Left lung (tissue), 4 donors: ENCODE measurements at regions not wholly inside any gene's neighbourhood (a gene's known extent, or its start where the extent isn't known, plus 50 kb on each side); places are given as distances from the start of the nearest gene placed in this dataset.

Experiments
- ATAC-seq: fragments of 200-7000 bp; cut with Tn5 transposase; one replicate; pipeline ENCODE4 v1.9.1; 2020; ENCODE audit warnings: moderate library complexity
- DNase-seq, 4 donors: peaks; one replicate each; pipeline ENCODE4 v3.0.0-alpha.2; 2013 to 2020
- H3K27ac ChIP-seq, 2 donors: fragments of 200-600 bp; sonication (generic) in 1 of 2; one replicate each; pipeline versions ENCODE4 v1.5.0 to v1.8.0; 2020 to 2021
- H3K27me3 ChIP-seq, 2 donors: fragments of 200-600 bp; sonication (generic) in 1 of 2; one replicate each; pipeline versions ENCODE4 v1.5.0 to v1.8.0; 2020 to 2021
- H3K36me3 ChIP-seq, 2 donors: fragments of 200-600 bp; sonication (generic) in 1 of 2; one replicate each; pipeline versions ENCODE4 v1.5.0 to v1.8.0; 2020 to 2021
- H3K4me1 ChIP-seq, 2 donors: fragments of 200-600 bp; one replicate each; pipeline ENCODE4 v1.8.0; 2021
- H3K4me3 ChIP-seq, 2 donors: fragments of 200-600 bp; sonication (generic) in 1 of 2; one replicate each; pipeline versions ENCODE4 v1.5.0 to v1.8.0; 2020 to 2021; ENCODE audit warnings: mild to moderate bottlenecking in 1 of 2
- H3K9me3 ChIP-seq, 2 donors: fragments of 200-600 bp; sonication (generic) in 1 of 2; one replicate each; pipeline versions ENCODE4 v1.5.0 to v1.8.0; 2020 to 2021
- intact Hi-C, 2 donors: fragments of 100-400 bp; cut with DNase I; formaldehyde crosslinking; loops; one replicate each; pipeline versions ENCODE4 v1.11.2 to v1.14.2; 2022
- TF ChIP-seq, protein P1 (sequence below), 2 donors: fragments of 200-600 bp; sonication (generic) in 1 of 2; IDR thresholded peaks; one replicate each; pipeline versions ENCODE4 v1.5.0 to v1.8.0; 2021; ENCODE audit warnings: antibody characterized with exemption in 2 of 2
- donor health status: DM: no; HTN: yes; CAD: no.
- donor health status: DM: no; HTN: no; CAD: no.

DNA sequence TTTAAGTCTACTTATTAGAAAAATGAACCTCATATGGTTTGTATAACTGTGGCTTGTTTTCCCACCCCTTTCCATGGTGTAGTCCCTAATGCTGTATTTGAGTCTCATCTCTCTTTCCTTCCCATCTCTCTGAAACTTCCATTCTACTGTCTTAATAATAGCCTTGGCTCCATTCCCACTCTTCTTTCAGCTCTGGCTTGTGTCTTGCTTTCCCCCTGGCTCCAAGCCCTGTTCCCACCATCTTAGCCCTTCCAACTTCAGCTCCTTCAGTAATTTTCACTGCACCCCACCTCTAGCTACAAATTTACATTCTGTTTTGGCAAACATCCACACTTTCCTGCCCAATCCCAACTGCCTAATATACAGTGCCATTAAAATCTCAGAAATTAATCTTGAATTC is 137.5 kb downstream of the SLITRK6 start:
- intact Hi-C loops: no loop called here
- DNase-seq: peak in 1 of 4 donors; percentile 16
- no peak overlapping the region for H3K4me3 ChIP-seq
- H3K4me1 ChIP-seq: no peaks in the 10 kb centered on the region
- TF ChIP-seq, protein P1, sequence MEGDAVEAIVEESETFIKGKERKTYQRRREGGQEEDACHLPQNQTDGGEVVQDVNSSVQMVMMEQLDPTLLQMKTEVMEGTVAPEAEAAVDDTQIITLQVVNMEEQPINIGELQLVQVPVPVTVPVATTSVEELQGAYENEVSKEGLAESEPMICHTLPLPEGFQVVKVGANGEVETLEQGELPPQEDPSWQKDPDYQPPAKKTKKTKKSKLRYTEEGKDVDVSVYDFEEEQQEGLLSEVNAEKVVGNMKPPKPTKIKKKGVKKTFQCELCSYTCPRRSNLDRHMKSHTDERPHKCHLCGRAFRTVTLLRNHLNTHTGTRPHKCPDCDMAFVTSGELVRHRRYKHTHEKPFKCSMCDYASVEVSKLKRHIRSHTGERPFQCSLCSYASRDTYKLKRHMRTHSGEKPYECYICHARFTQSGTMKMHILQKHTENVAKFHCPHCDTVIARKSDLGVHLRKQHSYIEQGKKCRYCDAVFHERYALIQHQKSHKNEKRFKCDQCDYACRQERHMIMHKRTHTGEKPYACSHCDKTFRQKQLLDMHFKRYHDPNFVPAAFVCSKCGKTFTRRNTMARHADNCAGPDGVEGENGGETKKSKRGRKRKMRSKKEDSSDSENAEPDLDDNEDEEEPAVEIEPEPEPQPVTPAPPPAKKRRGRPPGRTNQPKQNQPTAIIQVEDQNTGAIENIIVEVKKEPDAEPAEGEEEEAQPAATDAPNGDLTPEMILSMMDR (IDR thresholded peaks at IDR 0.05): no peak
- ATAC-seq: no peak
- peaks cover 0 to 8% of the 10 kb centered on the region in 2 donors for H3K9me3 ChIP-seq
- H3K27ac ChIP-seq: no peak overlapping the region
- H3K27me3 ChIP-seq: no peaks in the 10 kb centered on the region
- H3K36me3 ChIP-seq: no peaks in the 10 kb centered on the region

- H3K36me3 ChIP-seq: no peaks in the 10 kb centered on the region
Observed at GRCh38 chr13:85659493-85659892, 139.7 kb downstream of the SLITRK6 start.

GRCh38 chr13:85657942-85658341 is 141.3 kb downstream of the SLITRK6 start:
- intact Hi-C loops: no loop called here
- no peaks in the 10 kb centered on the region for H3K27me3 ChIP-seq
- H3K4me1 ChIP-seq: no peaks in the 10 kb centered on the region
- ATAC-seq (no peak), DNase-seq (no peak)
- H3K36me3 ChIP-seq: no peaks in the 10 kb centered on the region
- TF ChIP-seq, protein P1 (IDR thresholded peaks at IDR 0.05): no peak
- H3K9me3 ChIP-seq: peaks cover 0 to 8% of the 10 kb centered on the region in 2 donors
- H3K27ac ChIP-seq: no peak overlapping the region
- H3K4me3 ChIP-seq: no peak overlapping the region

More at GRCh38 chr13:85659493-85659892, 139.7 kb downstream of the SLITRK6 start:
- peak in 1 of 4 donors; percentile 39 for DNase-seq
- Histone ChIP-seq H3K27ac (no peak overlapping the region), H3K9me3 (peaks cover 0 to 8% of the 10 kb centered on the region in 2 donors), H3K4me3 (no peak overlapping the region), H3K4me1 (no peaks in the 10 kb centered on the region), H3K27me3 (no peaks in the 10 kb centered on the region)
- intact Hi-C loops: no loop called here
- ATAC-seq: peak; percentile 56
- TF ChIP-seq, protein P1 (IDR thresholded peaks at IDR 0.05): no peak

- Histone ChIP-seq H3K36me3 (no peaks in the 10 kb centered on the region), H3K9me3 (no peaks in the 10 kb centered on the region), H3K27ac (no peak overlapping the region), H3K27me3 (no peaks in the 10 kb centered on the region), H3K4me3 (no peak overlapping the region), H3K4me1 (no peaks in the 10 kb centered on the region)
- ATAC-seq: no peak
- TF ChIP-seq, protein P1 (IDR thresholded peaks at IDR 0.05): no peak
- intact Hi-C loops: no loop called here
- DNase-seq: no peak
Observed at GRCh38 chr13:85655040-85655439, 144.2 kb downstream of the SLITRK6 start.

- ATAC-seq: no peak
- no peak for DNase-seq
- intact Hi-C loops: no loop called here
- Histone ChIP-seq H3K27me3 (no peaks in the 10 kb centered on the region), H3K9me3 (no peaks in the 10 kb centered on the region), H3K4me1 (no peaks in the 10 kb centered on the region), H3K4me3 (no peak overlapping the region), H3K27ac (no peak overlapping the region), H3K36me3 (no peaks in the 10 kb centered on the region)
- TF ChIP-seq, protein P1 (IDR thresholded peaks at IDR 0.05): no peak
Observed at GRCh38 chr13:85654227-85654626, 145.0 kb downstream of the SLITRK6 start.
